IMR-90 (cell line): ENCODE measurements at regions not wholly inside any gene's neighbourhood (a gene's known extent, or its start where the extent isn't known, plus 50 kb on each side); places are given as distances from the start of the nearest gene placed in this dataset.

Source experiments
- ATAC-seq: fragments of 200-7000 bp; cut with Tn5 transposase; 2 replicates; pipeline ENCODE4 v1.9.1; 2020; ENCODE audit warnings: low read depth, mild to moderate bottlenecking, moderate library complexity
- BruUV-seq: library from RNA; stranded (reverse); fragments of 400-500 nt; replicated peaks from 2 replicates; lab custom pipeline; 2021; lab: Mats Ljungman, UMichigan
- CTCF ChIA-PET: fragments of 300-600 bp; formaldehyde crosslinking; extraction: SDS; loops from one replicate; lab custom pipeline; 2021; ENCODE audit warnings: antibody characterized with exemption; lab: Yijun Ruan, JAX
- POLR2A ChIA-PET: fragments of 300-600 bp; sonication (Branson Sonifier 250); formaldehyde crosslinking; loops from one replicate; lab custom pipeline; 2022; ENCODE audit warnings: antibody characterized with exemption; ENCODE audit not compliant: unreplicated experiment; lab: Charles Lee
- DNase-seq: peaks from one replicate; pipeline ENCODE4 v3.0.0; 2013
- H2AFZ ChIP-seq: replicated peaks from 2 replicates; pipeline ENCODE3; 2013; ENCODE audit warnings: low read length, mild to moderate bottlenecking; ENCODE audit not compliant: poor library complexity
- H2AK5ac ChIP-seq: 2 replicates; pipeline ENCODE4 v1.6.1; 2013; ENCODE audit warnings: low read depth, low read length, inconsistent platforms
- H2AK9ac ChIP-seq: replicated peaks from 2 replicates; pipeline ENCODE3; 2013; ENCODE audit warnings: mild to moderate bottlenecking, low read depth, low read length, moderate library complexity; ENCODE audit not compliant: poor library complexity
- H2BK120ac ChIP-seq: 2 replicates; pipeline ENCODE4 v1.6.1; 2013; ENCODE audit warnings: low read depth, low read length, inconsistent platforms
- H2BK15ac ChIP-seq: 3 replicates; pipeline ENCODE4 v1.6.1; 2013; ENCODE audit warnings: low read depth, low read length, inconsistent platforms
- H2BK20ac ChIP-seq: 2 replicates; pipeline ENCODE4 v1.6.1; 2013; ENCODE audit warnings: low read depth, mild to moderate bottlenecking, inconsistent platforms, low read length, moderate library complexity
- H2BK5ac ChIP-seq: 2 replicates; pipeline ENCODE4 v1.6.1; 2013; ENCODE audit warnings: mild to moderate bottlenecking, low read depth, low read length, inconsistent platforms; ENCODE audit not compliant: poor library complexity, severe bottlenecking
- H3K14ac ChIP-seq: replicated peaks from 2 replicates; pipeline ENCODE4 v1.6.1; 2013; ENCODE audit warnings: low read depth, low read length, inconsistent platforms
- H3K18ac ChIP-seq: 2 replicates; pipeline ENCODE4 v1.6.1; 2013; ENCODE audit warnings: low read depth, low read length, control low read depth
- H3K23ac ChIP-seq: 2 replicates; pipeline ENCODE4 v1.6.1; 2013; ENCODE audit warnings: low read depth, low read length, inconsistent platforms
- H3K27ac ChIP-seq: 2 replicates; pipeline ENCODE4 v1.5.1; 2013; ENCODE audit warnings: mild to moderate bottlenecking, control low read depth, low read length; ENCODE audit not compliant: insufficient read depth
- H3K27me3 ChIP-seq: 2 replicates; pipeline ENCODE4 v1.6.1; 2013; ENCODE audit warnings: low read length; ENCODE audit not compliant: control insufficient read depth, insufficient read depth
- H3K36me3 ChIP-seq: 2 replicates; pipeline ENCODE4 v1.6.1; 2013; ENCODE audit warnings: low read length, mixed read lengths; ENCODE audit not compliant: control insufficient read depth, insufficient read depth
- H3K4ac ChIP-seq: 2 replicates; pipeline ENCODE4 v1.6.1; 2013; ENCODE audit warnings: low read depth, low read length, inconsistent platforms
- H3K4me1 ChIP-seq: 2 replicates; pipeline ENCODE4 v1.6.1; 2013; ENCODE audit warnings: low read length, mixed read lengths; ENCODE audit not compliant: control insufficient read depth, insufficient read depth
- H3K4me2 ChIP-seq: 2 replicates; pipeline ENCODE4 v1.6.1; 2013; ENCODE audit warnings: low read depth, mild to moderate bottlenecking, control low read depth, low read length, moderate library complexity
- H3K4me3 ChIP-seq: 2 replicates; pipeline ENCODE4 v1.5.1; 2013; ENCODE audit warnings: low read depth, mild to moderate bottlenecking, control low read depth, low read length, moderate library complexity; ENCODE audit not compliant: insufficient read depth
- H3K56ac ChIP-seq: 2 replicates; pipeline ENCODE4 v1.6.1; 2013; ENCODE audit warnings: low read length, inconsistent platforms; ENCODE audit not compliant: insufficient read depth; ENCODE audit errors: extremely low read depth
- H3K79me1 ChIP-seq, 2 experiments: 2 replicates each; pipeline ENCODE4 v1.6.1; 2013; ENCODE audit warnings: low read length in 2 of 2, inconsistent platforms in 1 of 2, low read depth in 1 of 2
- H3K9ac ChIP-seq: 2 replicates; pipeline ENCODE4 v1.6.1; 2013; ENCODE audit warnings: low read depth, low read length, control low read depth
- H3K9me1 ChIP-seq: 2 replicates; pipeline ENCODE4 v1.6.1; 2013; ENCODE audit warnings: low read length, inconsistent platforms; ENCODE audit not compliant: insufficient read depth
- H3K9me3 ChIP-seq: 2 replicates; pipeline ENCODE4 v1.6.1; 2013; ENCODE audit warnings: low read length; ENCODE audit not compliant: control insufficient read depth, insufficient read depth
- H4K20me1 ChIP-seq: 2 replicates; pipeline ENCODE4 v1.6.1; 2013; ENCODE audit warnings: low read length, inconsistent platforms; ENCODE audit not compliant: insufficient read depth
- H4K5ac ChIP-seq: 2 replicates; pipeline ENCODE4 v1.6.1; 2013; ENCODE audit warnings: mild to moderate bottlenecking, low read depth, low read length, control low read depth
- H4K8ac ChIP-seq, 2 experiments: 2 replicates each; pipeline ENCODE4 v1.6.1; 2013; ENCODE audit warnings: low read depth in 2 of 2, low read length in 2 of 2, control low read depth in 1 of 2, inconsistent platforms in 1 of 2
- H4K91ac ChIP-seq: 2 replicates; pipeline ENCODE4 v1.6.1; 2013; ENCODE audit warnings: low read depth, low read length, inconsistent platforms; ENCODE audit not compliant: insufficient read depth
- BHLHE40 ChIP-seq: fragments of 150-350 bp; IDR thresholded peaks from 2 replicates; pipeline ENCODE4 v1.6.1; 2016; ENCODE audit warnings: mild to moderate bottlenecking, low read depth, low read length
- FOS ChIP-seq: fragments of 150-350 bp; IDR thresholded peaks from 2 replicates; pipeline ENCODE4 v1.6.1; 2016; ENCODE audit warnings: low read depth, low read length
- MAZ ChIP-seq: IDR thresholded peaks from 2 replicates; pipeline ENCODE4 v1.6.1; 2012; ENCODE audit warnings: low read depth, mild to moderate bottlenecking, low read length, improper control_type of control experiment, moderate library complexity, borderline replicate concordance
- RAD21 ChIP-seq: IDR thresholded peaks from 2 replicates; pipeline ENCODE4 v1.6.1; 2012; ENCODE audit warnings: low read length, improper control_type of control experiment
- RCOR1 ChIP-seq: IDR thresholded peaks from 2 replicates; pipeline ENCODE4 v1.6.1; 2012; ENCODE audit warnings: mild to moderate bottlenecking, low read length, improper control_type of control experiment; ENCODE audit not compliant: insufficient replicate concordance
- RFX5 ChIP-seq: IDR thresholded peaks from 2 replicates; pipeline ENCODE4 v1.8.0; 2012; ENCODE audit warnings: low read depth, mild to moderate bottlenecking, low read length, moderate library complexity
- WGBS, 2 experiments: methylation state at CpG; one replicate each; pipeline versions ENCODE4 v1.1.5 to v1.1.7; 2013; ENCODE audit warnings: missing lambda C conversion rate in 2 of 2; ENCODE audit not compliant: insufficient read length in 1 of 2; ENCODE audit errors: extremely low coverage in 2 of 2; 5-methylcytosine and 5-hydroxymethylcytosine counted together
- dilution Hi-C: fragments of 300-500 bp; cut with HindIII; formaldehyde crosslinking; loops from one replicate; pipeline ENCODE4 v1.14.3; 2018; ENCODE audit warnings: low sequenced_read_pairs; ENCODE audit not compliant: unreplicated experiment
- in situ Hi-C: fragments of 300-500 bp; cut with MboI; formaldehyde crosslinking; loops from 3 replicates; pipeline ENCODE4 v1.14.3; 2019; ENCODE audit warnings: low sequenced_read_pairs, inconsistent platforms, mixed read lengths
- intact Hi-C: fragments of 100-400 bp; cut with micrococcal nuclease; formaldehyde crosslinking; loops from 2 replicates; pipeline ENCODE4 v1.10.0; 2022
- TF ChIP-seq, protein P1 (sequence below): conservative IDR thresholded peaks from 2 replicates; pipeline ENCODE4 v1.5.1; 2012; ENCODE audit warnings: mild to moderate bottlenecking, low read depth, low read length, improper control_type of control experiment
- TF ChIP-seq, protein P2 (sequence below): fragments of 150-350 bp; IDR thresholded peaks from 2 replicates; pipeline ENCODE4 v1.6.1; 2017; ENCODE audit warnings: mild to moderate bottlenecking, antibody characterized with exemption, low read length, low read depth

- CTCF ChIA-PET, result no interaction called here
- Histone ChIP-seq H2BK15ac (no peak overlapping the region), H3K9ac (no peak overlapping the region), H3K27me3 (no peaks in the 10 kb centered on the region), H2BK5ac (no peak overlapping the region), H3K36me3 (no peaks in the 10 kb centered on the region), H2BK120ac (no peak overlapping the region), H3K27ac (no peak overlapping the region), H3K9me3 (no peaks in the 10 kb centered on the region), H3K4me3 (no peak overlapping the region), H3K4ac (no peak overlapping the region), H3K18ac (no peak overlapping the region), H2BK20ac (no peak overlapping the region), H3K23ac (no peak overlapping the region), H2AK9ac (no peak overlapping the region), H3K79me1 (no peaks in the 10 kb centered on the region), H3K9me1 (no peaks in the 10 kb centered on the region), H2AK5ac (no peak overlapping the region), H3K4me2 (no peak overlapping the region), H3K14ac (no peak overlapping the region), H4K8ac (no peak overlapping the region), H2AFZ (no peak overlapping the region), H3K4me1 (no peaks in the 10 kb centered on the region), H3K56ac (no peak overlapping the region), H4K20me1 (no peaks in the 10 kb centered on the region), H4K91ac (no peak overlapping the region), H4K5ac (no peak overlapping the region)
- in situ Hi-C loops, result no loop called here
- 87% methylated on average over 3 of the region's 5 CpGs; no CpG with 5 or more reads in 1 of the 2 experiments for whole genome bisulfite sequencing, 2 experiments
- DNase-seq (no peak), ATAC-seq (no peak)
- TF ChIP-seq, protein P1, sequence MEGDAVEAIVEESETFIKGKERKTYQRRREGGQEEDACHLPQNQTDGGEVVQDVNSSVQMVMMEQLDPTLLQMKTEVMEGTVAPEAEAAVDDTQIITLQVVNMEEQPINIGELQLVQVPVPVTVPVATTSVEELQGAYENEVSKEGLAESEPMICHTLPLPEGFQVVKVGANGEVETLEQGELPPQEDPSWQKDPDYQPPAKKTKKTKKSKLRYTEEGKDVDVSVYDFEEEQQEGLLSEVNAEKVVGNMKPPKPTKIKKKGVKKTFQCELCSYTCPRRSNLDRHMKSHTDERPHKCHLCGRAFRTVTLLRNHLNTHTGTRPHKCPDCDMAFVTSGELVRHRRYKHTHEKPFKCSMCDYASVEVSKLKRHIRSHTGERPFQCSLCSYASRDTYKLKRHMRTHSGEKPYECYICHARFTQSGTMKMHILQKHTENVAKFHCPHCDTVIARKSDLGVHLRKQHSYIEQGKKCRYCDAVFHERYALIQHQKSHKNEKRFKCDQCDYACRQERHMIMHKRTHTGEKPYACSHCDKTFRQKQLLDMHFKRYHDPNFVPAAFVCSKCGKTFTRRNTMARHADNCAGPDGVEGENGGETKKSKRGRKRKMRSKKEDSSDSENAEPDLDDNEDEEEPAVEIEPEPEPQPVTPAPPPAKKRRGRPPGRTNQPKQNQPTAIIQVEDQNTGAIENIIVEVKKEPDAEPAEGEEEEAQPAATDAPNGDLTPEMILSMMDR, result no peak
- TF ChIP-seq MAZ, result no peak
- TF ChIP-seq RFX5, result no peak
- TF ChIP-seq RAD21, result no peak
- no peak for TF ChIP-seq FOS
- no peak for TF ChIP-seq BHLHE40
- TF ChIP-seq, protein P2, sequence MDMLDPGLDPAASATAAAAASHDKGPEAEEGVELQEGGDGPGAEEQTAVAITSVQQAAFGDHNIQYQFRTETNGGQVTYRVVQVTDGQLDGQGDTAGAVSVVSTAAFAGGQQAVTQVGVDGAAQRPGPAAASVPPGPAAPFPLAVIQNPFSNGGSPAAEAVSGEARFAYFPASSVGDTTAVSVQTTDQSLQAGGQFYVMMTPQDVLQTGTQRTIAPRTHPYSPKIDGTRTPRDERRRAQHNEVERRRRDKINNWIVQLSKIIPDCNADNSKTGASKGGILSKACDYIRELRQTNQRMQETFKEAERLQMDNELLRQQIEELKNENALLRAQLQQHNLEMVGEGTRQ, result no peak
- TF ChIP-seq RCOR1, result no peak
- BruUV-seq, result no TSS peak
- dilution Hi-C loops, result no loop called here
- intact Hi-C loops, result no loop called here
- POLR2A ChIA-PET, result no interaction called here
Measured at GRCh38 chr18:40347261-40347660, 1607.8 kb upstream of the PIK3C3 start.
